ENCODE measurements at regions not wholly inside any gene's neighbourhood (a gene's known extent, or its start where the extent isn't known, plus 50 kb on each side); places are given as distances from the start of the nearest gene placed in this dataset.

DNA sequence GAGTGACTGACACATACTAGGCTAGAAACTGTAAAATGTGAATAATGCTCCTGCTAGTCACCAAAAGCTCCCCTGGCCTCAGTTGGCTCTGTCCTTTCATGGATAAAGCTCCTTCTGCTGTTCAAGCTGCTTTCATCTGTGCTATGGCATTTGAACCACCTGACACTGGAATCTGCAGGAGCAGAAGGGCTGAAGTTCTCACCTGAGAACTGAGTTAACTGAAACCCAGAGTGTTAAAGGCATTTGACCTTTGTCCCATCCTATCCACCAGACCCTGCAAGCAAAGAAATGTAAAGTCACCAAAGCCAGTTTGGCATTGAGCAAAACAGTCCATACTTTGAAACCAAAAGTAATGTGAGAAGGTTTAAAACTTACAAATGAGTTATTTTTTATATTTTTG lies 77.7 kb downstream of the BMP2 start:
- H3K4me3 ChIP-seq (ENCODE audit: low read depth, low read length), result no peak overlapping the region
- TF ChIP-seq, protein P1, sequence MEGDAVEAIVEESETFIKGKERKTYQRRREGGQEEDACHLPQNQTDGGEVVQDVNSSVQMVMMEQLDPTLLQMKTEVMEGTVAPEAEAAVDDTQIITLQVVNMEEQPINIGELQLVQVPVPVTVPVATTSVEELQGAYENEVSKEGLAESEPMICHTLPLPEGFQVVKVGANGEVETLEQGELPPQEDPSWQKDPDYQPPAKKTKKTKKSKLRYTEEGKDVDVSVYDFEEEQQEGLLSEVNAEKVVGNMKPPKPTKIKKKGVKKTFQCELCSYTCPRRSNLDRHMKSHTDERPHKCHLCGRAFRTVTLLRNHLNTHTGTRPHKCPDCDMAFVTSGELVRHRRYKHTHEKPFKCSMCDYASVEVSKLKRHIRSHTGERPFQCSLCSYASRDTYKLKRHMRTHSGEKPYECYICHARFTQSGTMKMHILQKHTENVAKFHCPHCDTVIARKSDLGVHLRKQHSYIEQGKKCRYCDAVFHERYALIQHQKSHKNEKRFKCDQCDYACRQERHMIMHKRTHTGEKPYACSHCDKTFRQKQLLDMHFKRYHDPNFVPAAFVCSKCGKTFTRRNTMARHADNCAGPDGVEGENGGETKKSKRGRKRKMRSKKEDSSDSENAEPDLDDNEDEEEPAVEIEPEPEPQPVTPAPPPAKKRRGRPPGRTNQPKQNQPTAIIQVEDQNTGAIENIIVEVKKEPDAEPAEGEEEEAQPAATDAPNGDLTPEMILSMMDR (IDR thresholded peaks at IDR 0.05; ENCODE audit: insufficient read depth, low read depth, low read length), result no peak
- no peak for DNase-seq (ENCODE audit: low read depth)

- no peak overlapping the region for H3K4me3 ChIP-seq (ENCODE audit: low read depth, low read length)
- TF ChIP-seq, protein P1 (IDR thresholded peaks at IDR 0.05; ENCODE audit: insufficient read depth, low read depth, low read length), result no peak
- no peak for DNase-seq (ENCODE audit: low read depth)
Observed at GRCh38 chr20:6848041-6848440, 80.6 kb downstream of the BMP2 start.

GRCh38 chr20:6848992-6849391 lies 81.5 kb downstream of the BMP2 start:
- H3K4me3 ChIP-seq (ENCODE audit: low read depth, low read length), result no peak overlapping the region
- TF ChIP-seq, protein P1 (IDR thresholded peaks at IDR 0.05; ENCODE audit: insufficient read depth, low read depth, low read length), result no peak
- DNase-seq (ENCODE audit: low read depth), result no peak

DNA sequence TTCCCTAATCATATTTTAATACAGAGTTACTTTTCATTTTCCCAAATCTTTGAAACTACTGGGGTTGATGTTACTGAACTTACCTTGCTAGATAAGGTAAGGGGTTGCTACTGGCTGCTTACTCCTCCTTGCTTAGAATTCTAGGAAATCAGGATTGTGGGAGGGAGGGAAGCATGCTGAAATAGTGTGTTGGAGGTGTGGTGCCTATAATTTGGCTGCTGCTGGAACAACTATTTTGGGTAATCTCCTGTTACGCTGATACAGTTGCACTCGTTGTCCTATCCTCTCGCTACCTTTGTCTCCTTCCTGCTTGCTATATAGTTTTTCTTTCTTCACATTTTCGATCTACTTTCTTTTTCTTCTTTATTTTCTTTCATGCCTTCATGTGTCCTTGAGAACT lies 83.7 kb downstream of the BMP2 start:
- no peak overlapping the region for H3K4me3 ChIP-seq (ENCODE audit: low read depth, low read length)
- no peak for DNase-seq (ENCODE audit: low read depth)
- TF ChIP-seq, protein P1 (IDR thresholded peaks at IDR 0.05; ENCODE audit: insufficient read depth, low read depth, low read length), result no peak

DNA sequence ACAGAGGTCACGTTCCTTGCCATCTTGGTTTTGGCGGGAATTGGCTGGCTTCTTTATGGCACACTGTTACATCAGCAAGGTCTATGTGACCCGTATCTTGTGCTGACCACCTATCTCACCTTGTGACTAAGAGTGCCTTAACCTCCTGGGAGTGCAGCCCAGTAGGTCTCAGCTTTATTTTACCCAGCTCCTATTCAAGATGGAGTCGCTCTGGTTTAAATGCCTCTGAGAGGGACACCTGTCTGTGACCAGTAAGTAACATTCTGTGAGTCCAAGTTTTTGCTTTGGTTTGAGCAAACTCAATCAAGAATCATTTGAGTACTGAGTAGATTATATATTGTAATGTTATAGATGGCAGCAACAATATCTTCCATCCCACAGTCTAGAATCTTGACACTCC lies 85.0 kb downstream of the BMP2 start:
- TF ChIP-seq, protein P1 (IDR thresholded peaks at IDR 0.05; ENCODE audit: insufficient read depth, low read depth, low read length), result no peak
- no peak overlapping the region for H3K4me3 ChIP-seq (ENCODE audit: low read depth, low read length)
- no peak for DNase-seq (ENCODE audit: low read depth)

- H3K4me3 ChIP-seq (ENCODE audit: low read depth, low read length), result no peak overlapping the region
- TF ChIP-seq, protein P1 (IDR thresholded peaks at IDR 0.05; ENCODE audit: insufficient read depth, low read depth, low read length), result no peak
- DNase-seq (ENCODE audit: low read depth), result no peak
Observed at GRCh38 chr20:6855104-6855503, 87.6 kb downstream of the BMP2 start.

- no peak overlapping the region for H3K4me3 ChIP-seq (ENCODE audit: low read depth, low read length)
- TF ChIP-seq, protein P1 (IDR thresholded peaks at IDR 0.05; ENCODE audit: insufficient read depth, low read depth, low read length), result no peak
- DNase-seq (ENCODE audit: low read depth), result no peak
Observed at GRCh38 chr20:6855796-6856195, 88.3 kb downstream of the BMP2 start.
